HTR-8/SVneo (cell line): ENCODE measurements at regions not wholly inside any gene's neighbourhood (a gene's known extent, or its start where the extent isn't known, plus 50 kb on each side); places are given as distances from the start of the nearest gene placed in this dataset.

Experiments
- DNase-seq: peaks from one replicate; pipeline ENCODE4 v3.0.0; 2011; ENCODE audit warnings: low spot score, mixed read lengths; ENCODE audit not compliant: insufficient read length
- FAIRE-seq: peaks from 2 replicates; lab custom pipeline; 2011; peaks lifted over from hg19 to GRCh38; lab: Jason Lieb, UNC

DNA sequence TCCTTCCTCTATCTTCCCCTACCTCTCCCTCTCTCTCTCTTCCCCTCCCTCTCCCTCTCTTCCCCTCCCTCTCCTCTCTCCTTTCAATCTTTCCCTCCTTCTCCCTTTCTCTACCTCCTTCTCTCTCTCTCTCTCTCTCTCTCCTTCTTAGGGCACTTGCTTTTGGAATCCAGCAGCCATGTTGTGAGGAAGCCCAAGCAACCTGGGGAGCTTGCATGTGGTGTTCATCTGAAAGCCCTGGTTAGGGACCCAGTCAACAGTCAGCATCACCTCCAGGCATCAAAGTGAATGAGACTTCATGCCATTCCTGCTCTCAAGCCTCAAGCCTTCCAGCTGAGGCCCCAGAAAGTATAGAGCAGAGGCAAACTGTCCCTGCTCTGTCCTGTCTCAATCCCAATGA lies 65.6 kb upstream of the SHISAL1 start:
- DNase-seq (no peak), FAIRE-seq (no peak)

- DNase-seq (no peak), FAIRE-seq (no peak)
Observed at GRCh38 chr22:44375451-44375850, 62.7 kb upstream of the SHISAL1 start.

DNA sequence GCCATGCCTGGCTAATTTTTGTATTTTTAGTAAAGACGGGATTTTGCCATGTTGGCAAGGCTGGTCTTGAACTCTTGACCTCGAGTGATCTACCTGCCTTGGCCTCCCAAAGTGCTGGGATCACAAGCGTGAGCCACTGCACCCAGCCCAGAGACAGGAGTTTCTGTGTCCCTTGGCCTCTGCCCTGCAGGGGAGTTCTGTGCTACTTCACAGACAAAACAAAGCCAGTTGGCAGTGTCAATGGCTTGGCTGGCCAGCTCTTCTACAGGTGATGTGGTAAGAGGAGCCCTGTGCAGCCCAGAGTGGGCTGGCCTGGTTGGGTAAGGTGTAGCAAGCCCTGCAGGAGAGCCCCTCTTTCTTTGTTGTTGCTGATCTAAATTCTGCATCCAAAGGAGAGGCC lies 60.5 kb upstream of the SHISAL1 start:
- FAIRE-seq (no peak), DNase-seq (no peak)

DNA sequence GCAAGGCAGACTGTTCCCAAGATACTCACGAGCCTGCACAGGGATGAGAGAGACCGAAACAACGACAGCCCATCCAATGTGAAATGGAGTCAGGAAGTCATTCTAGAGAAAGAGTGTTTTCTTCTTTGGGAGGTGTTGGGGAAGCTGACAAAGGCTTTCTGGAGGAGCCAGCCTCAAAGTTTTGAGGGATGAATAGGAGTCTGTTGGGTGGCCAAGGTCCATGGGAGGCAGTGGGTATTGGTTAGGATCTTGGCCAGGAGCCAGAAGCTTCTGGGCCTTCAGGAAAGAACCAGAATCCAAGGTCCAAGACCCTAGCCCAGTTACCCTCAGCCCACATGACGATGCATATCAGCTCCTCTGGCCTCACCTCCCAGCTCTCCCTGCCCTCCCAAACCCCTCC lies 59.9 kb upstream of the SHISAL1 start:
- FAIRE-seq, result no peak

DNA sequence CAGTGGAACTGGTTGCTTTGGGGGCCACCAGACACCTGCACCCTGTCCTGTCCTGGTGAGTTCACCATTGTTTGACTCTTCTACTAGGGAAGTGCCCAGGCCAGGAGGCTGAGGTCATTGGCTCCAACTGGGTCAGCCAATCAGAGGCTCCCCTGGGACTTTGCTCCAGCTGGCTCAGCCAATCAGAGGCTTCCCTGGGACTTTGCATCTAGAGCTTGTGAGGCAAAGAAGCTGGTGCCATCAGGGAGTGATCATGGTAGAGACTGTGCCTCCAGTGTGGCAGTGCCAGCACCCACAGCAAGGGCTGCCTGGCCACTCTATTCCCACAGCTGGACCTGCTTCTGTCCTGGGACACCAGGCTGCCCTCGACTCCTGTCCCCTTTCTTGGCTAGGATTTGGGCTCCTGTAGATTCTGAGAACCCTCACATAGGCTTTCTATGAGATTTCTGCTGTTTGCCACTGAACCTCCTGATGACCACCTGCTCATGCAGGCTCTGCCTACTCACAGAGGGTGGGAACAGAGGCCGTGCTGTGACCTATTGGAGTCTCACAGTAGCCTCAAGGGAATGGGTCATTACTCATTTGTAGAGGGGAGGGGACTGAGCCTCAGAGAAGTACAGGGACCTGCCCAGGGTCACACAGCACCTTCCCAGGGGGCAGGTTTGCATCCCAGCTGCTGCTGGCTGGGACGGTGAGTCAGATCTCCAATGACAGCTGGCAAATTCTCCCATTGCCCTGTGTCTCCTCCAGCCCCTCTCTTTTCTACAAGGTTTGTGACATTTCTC lies 59.2 kb upstream of the SHISAL1 start:
- DNase-seq (no peak), FAIRE-seq (no peak)

More for the DNA sequence above, 59.9 kb upstream of the SHISAL1 start:
- no peak for DNase-seq

DNA sequence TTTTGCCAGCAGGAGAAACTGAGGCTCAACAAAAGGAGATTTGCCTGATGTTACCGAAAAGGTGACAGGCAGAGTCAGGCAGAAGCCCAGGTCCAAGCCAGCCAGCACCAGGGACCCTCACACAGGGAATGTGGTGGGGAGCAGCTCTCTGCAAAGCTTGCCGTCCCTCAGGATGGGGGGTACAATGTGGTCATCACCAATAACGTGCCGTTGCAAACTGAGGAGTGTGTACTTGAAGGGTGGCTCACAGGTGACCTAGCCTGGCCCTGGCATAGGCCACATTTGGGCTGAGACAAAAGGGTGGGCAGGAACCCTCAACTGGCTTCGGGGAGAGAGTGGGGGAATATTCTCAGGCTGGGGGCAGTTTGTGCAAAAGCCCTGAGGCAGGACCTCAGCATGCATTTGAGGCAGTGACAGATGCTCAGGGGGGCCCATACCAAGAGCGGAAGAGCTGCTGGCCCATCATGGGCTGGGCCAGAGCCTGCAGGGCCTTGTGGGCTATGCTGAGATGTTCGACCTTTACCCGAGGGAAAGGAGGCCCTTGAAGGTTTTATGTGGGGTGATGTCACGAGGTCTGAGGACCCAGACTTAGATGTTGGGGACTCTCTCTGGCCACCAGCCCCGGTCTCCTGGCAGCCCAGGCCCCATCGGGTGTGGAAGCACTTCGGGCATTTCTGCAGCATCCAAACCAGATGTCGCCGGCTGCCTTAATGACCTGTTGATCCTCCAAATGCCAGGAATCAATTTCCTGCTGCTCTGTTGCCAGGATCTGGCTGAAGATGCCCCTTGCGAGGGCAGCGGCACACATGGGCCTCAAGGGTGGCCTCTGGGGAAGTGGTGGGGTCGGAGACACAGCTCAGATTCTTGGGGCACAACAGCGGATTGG lies 57.4 kb upstream of the SHISAL1 start:
- FAIRE-seq (no peak), DNase-seq (no peak)

- FAIRE-seq (no peak), DNase-seq (no peak)
Observed at GRCh38 chr22:44369293-44369661, 56.5 kb upstream of the SHISAL1 start.

GRCh38 chr22:44368611-44369292 lies 56.0 kb upstream of the SHISAL1 start:
- FAIRE-seq (no peak), DNase-seq (no peak)

DNA sequence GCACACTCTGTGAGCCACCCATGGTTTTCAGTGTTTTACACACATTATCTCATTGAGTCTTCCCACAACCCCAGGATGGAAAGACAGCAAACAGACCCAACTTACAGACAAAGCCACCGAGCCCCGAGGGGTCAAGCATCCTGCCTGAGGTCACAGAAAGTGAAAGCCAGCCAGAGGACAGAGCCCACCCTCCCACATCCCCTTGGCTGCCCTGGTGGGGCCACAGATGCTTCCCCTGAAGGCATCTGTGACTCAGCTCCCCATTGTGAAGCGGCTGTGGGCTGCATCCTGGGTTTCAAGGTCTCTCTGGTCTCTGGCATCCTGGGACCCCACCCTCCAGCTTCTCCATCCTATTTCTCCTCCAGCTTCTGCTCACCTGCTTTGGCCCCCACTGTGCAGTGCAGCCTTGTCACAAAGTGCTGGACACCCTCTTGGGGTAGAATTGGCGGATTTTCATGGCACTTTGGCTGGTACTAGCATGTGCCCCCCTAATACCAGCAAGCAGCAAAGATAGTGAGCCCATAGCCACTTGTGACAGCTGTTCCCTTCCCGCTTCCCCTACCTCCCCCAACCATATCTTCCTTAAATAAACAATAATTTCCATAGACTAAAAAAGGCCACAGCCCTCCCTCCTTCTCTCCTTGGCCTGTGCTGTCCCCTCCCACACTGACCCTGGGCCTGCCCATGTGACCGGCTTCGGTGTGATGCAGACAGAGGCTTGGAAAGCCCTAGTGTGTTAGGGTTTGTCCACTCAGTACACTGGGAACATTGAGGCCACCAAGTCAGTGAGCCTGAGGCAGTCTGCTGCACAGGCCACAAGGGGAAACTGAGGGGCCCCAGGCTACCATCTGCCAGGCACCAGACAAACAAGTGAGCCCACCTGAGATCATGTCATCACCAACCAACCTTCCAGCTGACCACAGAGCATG lies 53.9 kb upstream of the SHISAL1 start:
- DNase-seq (no peak), FAIRE-seq (no peak)

GRCh38 chr22:44365832-44366231 lies 53.1 kb upstream of the SHISAL1 start:
- DNase-seq (no peak), FAIRE-seq (no peak)

- FAIRE-seq (no peak), DNase-seq (no peak)
Observed at GRCh38 chr22:44365191-44365590, 52.4 kb upstream of the SHISAL1 start.

GRCh38 chr22:44364751-44365130 lies 52.0 kb upstream of the SHISAL1 start:
- DNase-seq, result no peak
- no peak for FAIRE-seq

DNA sequence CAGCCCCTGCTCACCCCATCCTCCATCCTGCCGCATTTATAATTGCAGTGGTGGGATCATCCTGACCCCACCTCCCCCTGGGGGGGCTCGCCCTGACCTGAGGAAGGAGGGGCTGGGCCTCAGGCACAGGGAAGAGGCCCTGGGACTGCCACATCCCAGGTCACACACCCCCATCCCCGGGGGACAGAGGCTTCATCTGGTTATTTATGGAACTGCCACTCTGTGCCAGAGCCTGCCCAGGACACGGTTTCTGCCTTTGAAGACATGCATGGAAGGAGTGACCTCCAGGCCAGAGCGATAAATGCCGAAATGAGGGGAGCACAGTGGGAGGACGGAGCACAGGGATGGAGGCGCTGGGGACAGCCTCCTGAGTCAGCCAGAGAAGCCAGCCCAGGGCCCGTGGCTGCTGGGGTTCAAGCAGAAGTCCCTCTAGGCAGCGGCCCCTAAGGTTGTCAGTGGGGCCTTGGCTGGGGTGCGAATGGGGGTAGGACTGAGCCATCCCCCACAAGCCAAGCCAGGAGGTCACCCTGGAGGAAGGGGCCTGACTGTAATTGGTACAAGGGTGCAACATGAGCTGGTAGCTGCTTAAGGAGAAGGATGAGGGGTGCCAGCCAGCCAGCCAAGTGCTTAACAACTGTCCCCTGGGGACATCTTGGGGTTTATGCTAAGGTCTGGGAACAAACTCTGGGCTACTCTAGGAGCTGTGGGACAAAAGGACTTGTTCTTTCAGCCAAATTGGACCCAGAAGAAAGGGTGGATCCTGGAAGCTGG lies 51.4 kb upstream of the SHISAL1 start:
- FAIRE-seq (no peak), DNase-seq (no peak)

DNA sequence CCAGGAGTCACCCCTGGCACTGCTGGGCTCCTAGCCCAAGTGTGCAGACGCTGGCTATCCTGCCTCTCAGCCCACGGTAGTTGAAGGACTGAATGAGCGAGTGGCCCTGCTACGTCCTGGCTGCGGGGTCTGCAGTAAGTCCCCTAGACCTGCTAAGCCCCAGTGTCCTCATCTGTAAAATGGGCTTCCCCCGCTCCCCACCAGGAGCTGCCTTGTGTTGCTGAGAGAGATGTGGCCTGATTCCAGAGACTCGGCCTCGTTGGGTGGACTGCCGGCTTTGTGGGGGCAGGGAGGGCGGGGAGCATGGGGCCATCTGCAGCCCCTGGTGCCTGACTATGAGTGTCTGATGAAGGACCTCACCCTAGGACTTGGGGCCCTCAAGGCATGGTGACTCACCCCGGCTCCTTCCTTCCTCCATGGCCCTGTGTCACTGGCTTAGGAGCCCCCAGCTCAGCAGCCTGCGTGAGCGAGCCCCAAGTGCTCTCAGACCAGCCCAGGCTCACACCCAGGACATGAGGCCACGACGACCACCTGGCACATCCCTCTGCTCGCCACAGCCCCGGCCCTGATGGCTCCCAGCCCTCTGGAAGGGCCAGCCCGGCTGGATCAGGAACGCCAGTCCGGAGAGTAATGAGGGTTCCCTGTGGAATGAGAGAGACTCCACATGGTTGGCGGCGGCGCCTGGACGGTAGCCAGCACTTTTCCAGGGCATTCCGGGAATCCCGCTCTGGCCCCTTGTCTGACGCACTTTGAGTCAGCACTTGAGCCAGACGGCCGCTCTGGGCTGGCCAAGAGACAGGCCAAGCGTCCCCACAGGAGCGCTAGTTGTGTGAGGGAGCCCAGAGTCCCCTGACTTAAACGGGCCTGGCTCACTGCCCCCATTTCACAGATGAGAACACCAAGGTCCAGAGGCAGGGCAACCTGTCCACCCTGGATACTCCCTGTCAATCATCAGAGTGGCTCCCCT lies 50.5 kb upstream of the SHISAL1 start:
- FAIRE-seq (peak; percentile 20), DNase-seq (peak; percentile 56)

DNA sequence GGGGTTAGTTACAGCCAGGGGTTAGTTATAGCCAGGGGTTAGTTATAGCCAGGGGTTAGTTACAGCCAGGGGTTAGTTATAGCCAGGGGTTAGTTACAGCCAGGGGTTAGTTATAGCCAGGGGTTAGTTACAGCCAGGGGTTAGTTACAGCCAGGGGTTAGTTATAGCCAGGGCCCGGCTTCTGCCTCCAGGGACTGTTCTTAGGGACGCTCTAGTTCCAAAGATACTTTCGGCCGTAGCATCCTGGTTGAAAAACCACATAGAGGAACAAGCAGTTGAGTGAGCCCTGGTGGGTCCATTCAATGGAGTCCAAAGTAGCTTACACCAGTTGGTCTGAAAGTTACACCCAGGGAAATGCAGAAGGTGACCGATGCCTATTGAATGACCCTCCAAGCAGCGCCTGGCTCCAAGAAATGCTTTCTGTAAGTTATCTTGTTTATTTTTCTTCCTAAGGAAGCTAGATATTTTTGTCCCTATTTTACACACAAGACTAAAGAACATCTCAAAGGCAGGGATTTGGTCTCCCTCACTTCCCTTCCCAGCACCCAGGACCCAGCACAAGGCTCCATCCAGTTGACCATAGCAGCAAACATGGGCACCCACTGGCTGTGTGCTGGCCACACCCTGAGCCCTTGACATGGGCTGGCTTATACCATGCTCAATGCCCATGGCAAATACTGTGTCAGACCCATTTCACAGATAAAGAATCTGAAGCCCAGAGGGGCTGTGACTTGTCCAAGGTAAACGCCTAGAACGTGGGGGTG lies 49.7 kb upstream of the SHISAL1 start:
- FAIRE-seq (no peak), DNase-seq (no peak)
